ENCODE measurements at regions not wholly inside any gene's neighbourhood (a gene's known extent, or its start where the extent isn't known, plus 50 kb on each side); places are given as distances from the start of the nearest gene placed in this dataset.

DNA sequence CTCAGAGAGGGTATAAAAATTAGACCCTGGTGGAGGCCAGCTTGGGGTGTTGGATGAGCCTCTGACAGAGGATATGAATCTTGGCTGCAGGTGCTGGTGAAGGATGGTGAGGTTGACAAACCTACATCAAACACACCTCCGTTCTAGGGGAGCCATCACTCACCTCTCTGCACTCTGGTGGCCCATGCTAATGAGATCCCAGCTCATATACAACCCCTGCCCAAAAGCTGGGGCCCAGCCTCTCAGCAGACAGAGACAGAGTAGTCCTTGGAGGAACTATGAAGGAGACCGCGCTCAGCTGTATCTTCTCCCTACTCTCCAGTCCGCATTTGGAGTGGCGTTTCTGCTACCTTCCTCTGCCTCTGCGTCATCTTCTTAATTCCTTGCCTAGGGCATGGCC is 83.1 kb upstream of the SORCS3 start:
- Histone ChIP-seq H3K9me3 (ENCODE audit: low read length) (no peaks in the 10 kb centered on the region), H3K9me2 (ENCODE audit: insufficient read depth, low read length) (no peaks in the 10 kb centered on the region), H3K4me3 (ENCODE audit: low read depth, low read length, poor library complexity, severe bottlenecking) (no peak overlapping the region), H4K20me1 (ENCODE audit: insufficient read depth, low read length) (no peaks in the 10 kb centered on the region), H3K27ac (ENCODE audit: low read depth, low read length, poor library complexity, severe bottlenecking) (no peak overlapping the region), H3K4me2 (ENCODE audit: low read length) (no peak overlapping the region), H2AFZ (ENCODE audit: low read length) (no peak overlapping the region), H3K79me2 (ENCODE audit: insufficient read depth, low read depth, low read length) (no peaks in the 10 kb centered on the region), H3K36me3 (ENCODE audit: insufficient read depth, low read length) (no peaks in the 10 kb centered on the region), H3K4me1 (ENCODE audit: insufficient read depth, low read length, poor library complexity, severe bottlenecking) (no peaks in the 10 kb centered on the region)
- POLR2A ChIA-PET: no interaction called here
- TF ChIP-seq EZH2phosphoT487 (IDR thresholded peaks at IDR 0.05; ENCODE audit: borderline replicate concordance, low read depth, low read length): no peak
- TF ChIP-seq, protein P1, sequence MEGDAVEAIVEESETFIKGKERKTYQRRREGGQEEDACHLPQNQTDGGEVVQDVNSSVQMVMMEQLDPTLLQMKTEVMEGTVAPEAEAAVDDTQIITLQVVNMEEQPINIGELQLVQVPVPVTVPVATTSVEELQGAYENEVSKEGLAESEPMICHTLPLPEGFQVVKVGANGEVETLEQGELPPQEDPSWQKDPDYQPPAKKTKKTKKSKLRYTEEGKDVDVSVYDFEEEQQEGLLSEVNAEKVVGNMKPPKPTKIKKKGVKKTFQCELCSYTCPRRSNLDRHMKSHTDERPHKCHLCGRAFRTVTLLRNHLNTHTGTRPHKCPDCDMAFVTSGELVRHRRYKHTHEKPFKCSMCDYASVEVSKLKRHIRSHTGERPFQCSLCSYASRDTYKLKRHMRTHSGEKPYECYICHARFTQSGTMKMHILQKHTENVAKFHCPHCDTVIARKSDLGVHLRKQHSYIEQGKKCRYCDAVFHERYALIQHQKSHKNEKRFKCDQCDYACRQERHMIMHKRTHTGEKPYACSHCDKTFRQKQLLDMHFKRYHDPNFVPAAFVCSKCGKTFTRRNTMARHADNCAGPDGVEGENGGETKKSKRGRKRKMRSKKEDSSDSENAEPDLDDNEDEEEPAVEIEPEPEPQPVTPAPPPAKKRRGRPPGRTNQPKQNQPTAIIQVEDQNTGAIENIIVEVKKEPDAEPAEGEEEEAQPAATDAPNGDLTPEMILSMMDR (conservative IDR thresholded peaks at IDR 0.05; ENCODE audit: low read length): no peak
- no TSS peak for BruUV-seq (replicated peaks)
- CTCF ChIA-PET (ENCODE audit: unreplicated experiment): no interaction called here
- intact Hi-C loops (cut with micrococcal nuclease; ENCODE audit: unreplicated experiment): no loop called here
- DNase-seq (ENCODE audit: low spot score): no peak

DNA sequence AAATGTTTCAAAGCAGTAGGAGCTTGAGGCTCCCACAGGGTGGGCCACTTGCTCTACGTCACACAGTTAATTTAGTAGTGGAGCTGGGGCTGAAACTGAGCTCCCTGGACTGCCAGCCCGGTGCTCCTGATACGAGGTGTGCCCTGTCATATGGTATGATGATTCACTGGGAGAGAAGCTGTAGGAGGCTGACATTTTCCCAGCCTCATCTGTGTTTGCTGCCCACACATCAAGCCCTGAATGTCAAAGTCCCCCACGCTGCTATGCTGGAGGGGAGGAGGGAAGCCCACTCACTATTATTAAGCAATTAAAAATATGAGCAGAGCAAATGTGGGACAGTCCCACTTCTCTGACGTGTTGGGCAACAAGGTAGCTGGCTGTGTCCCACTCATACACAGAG is 81.2 kb upstream of the SORCS3 start:
- Histone ChIP-seq H3K9me2 (ENCODE audit: insufficient read depth, low read length) (no peaks in the 10 kb centered on the region), H4K20me1 (ENCODE audit: insufficient read depth, low read length) (no peaks in the 10 kb centered on the region), H3K9me3 (ENCODE audit: low read length) (no peaks in the 10 kb centered on the region), H3K4me1 (ENCODE audit: insufficient read depth, low read length, poor library complexity, severe bottlenecking) (no peaks in the 10 kb centered on the region), H3K36me3 (ENCODE audit: insufficient read depth, low read length) (no peaks in the 10 kb centered on the region), H3K79me2 (ENCODE audit: insufficient read depth, low read depth, low read length) (no peaks in the 10 kb centered on the region), H2AFZ (ENCODE audit: low read length) (no peak overlapping the region), H3K4me2 (ENCODE audit: low read length) (no peak overlapping the region), H3K4me3 (ENCODE audit: low read depth, low read length, poor library complexity, severe bottlenecking) (no peak overlapping the region), H3K27ac (ENCODE audit: low read depth, low read length, poor library complexity, severe bottlenecking) (no peak overlapping the region)
- ChIA-PET POLR2A (no interaction called here), CTCF (ENCODE audit: unreplicated experiment) (no interaction called here)
- TF ChIP-seq, protein P1 (conservative IDR thresholded peaks at IDR 0.05; ENCODE audit: low read length): no peak
- no peak for TF ChIP-seq EZH2phosphoT487 (IDR thresholded peaks at IDR 0.05; ENCODE audit: borderline replicate concordance, low read depth, low read length)
- intact Hi-C loops (cut with micrococcal nuclease; ENCODE audit: unreplicated experiment): no loop called here
- BruUV-seq (replicated peaks): no TSS peak
- DNase-seq (ENCODE audit: low spot score): no peak

DNA sequence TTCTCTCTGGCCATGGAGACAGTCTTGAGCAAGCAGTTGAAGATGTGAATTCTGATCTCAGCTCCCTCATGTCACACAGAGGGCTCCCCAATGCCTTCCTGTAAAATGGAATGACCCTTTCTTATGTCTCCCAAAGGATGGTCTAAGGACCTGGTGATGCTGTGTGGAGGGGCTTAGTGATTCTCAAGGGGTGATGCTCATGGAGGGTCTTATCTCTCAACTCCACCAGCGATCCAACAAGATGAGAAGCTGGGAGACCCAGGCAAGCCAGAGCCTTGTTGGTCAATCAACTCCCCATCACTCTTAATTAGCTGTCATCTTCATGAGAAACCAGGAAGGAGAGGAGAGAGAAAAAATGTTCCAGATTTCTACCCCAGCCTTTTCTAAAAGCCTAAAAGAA is 78.0 kb upstream of the SORCS3 start:
- no peaks in the 10 kb centered on the region for H3K79me2 ChIP-seq (ENCODE audit: insufficient read depth, low read depth, low read length)
- intact Hi-C loops (cut with micrococcal nuclease; ENCODE audit: unreplicated experiment): no loop called here
- H3K4me1 ChIP-seq (ENCODE audit: insufficient read depth, low read length, poor library complexity, severe bottlenecking): no peaks in the 10 kb centered on the region
- no peaks in the 10 kb centered on the region for H3K9me3 ChIP-seq (ENCODE audit: low read length)
- no peak overlapping the region for H2AFZ ChIP-seq (ENCODE audit: low read length)
- BruUV-seq (replicated peaks): no TSS peak
- H3K36me3 ChIP-seq (ENCODE audit: insufficient read depth, low read length): no peaks in the 10 kb centered on the region
- DNase-seq (ENCODE audit: low spot score): no peak
- H3K4me2 ChIP-seq (ENCODE audit: low read length): no peak overlapping the region
- ChIA-PET POLR2A (interaction anchor here (0.6 kb wide), 1 partner anchor 251 kb away, joined by 3 read pairs; no protein-coding TSS in a partner anchor), CTCF (ENCODE audit: unreplicated experiment) (no interaction called here)
- H4K20me1 ChIP-seq (ENCODE audit: insufficient read depth, low read length): no peaks in the 10 kb centered on the region
- TF ChIP-seq, protein P1 (conservative IDR thresholded peaks at IDR 0.05; ENCODE audit: low read length): no peak
- no peak for TF ChIP-seq EZH2phosphoT487 (IDR thresholded peaks at IDR 0.05; ENCODE audit: borderline replicate concordance, low read depth, low read length)
- no peak overlapping the region for H3K27ac ChIP-seq (ENCODE audit: low read depth, low read length, poor library complexity, severe bottlenecking)
- H3K9me2 ChIP-seq (ENCODE audit: insufficient read depth, low read length): no peaks in the 10 kb centered on the region
- H3K4me3 ChIP-seq (ENCODE audit: low read depth, low read length, poor library complexity, severe bottlenecking): no peak overlapping the region
